Liver (tissue), 8 donors: ENCODE measurements at regions not wholly inside any gene's neighbourhood (a gene's known extent, or its start where the extent isn't known, plus 50 kb on each side); places are given as distances from the start of the nearest gene placed in this dataset.

Experiments
- DNase-seq: peaks from one replicate; pipeline ENCODE4 v3.0.0-alpha.2; 2017; ENCODE audit warnings: low spot score
- H3K27ac ChIP-seq, 2 donors: one replicate each; pipeline ENCODE4 v1.7.0; 2013; ENCODE audit warnings: inconsistent platforms in 2 of 2, low read length in 2 of 2, control low read depth in 1 of 2, low read depth in 1 of 2, mild to moderate bottlenecking in 1 of 2
- H3K27me3 ChIP-seq, 4 donors: one replicate each; pipeline versions ENCODE4 v1.6.1 to v1.7.0; 2013; ENCODE audit warnings: low read length in 3 of 4, inconsistent platforms in 1 of 4, mild to moderate bottlenecking in 1 of 4, moderate library complexity in 1 of 4; ENCODE audit not compliant: control insufficient read depth in 4 of 4, insufficient read depth in 4 of 4
- H3K36me3 ChIP-seq, 4 donors: one replicate each; pipeline versions ENCODE4 v1.6.1 to v1.7.0; 2013; ENCODE audit warnings: low read length in 3 of 4, mild to moderate bottlenecking in 3 of 4, low read depth in 1 of 4, moderate library complexity in 1 of 4; ENCODE audit not compliant: control insufficient read depth in 4 of 4, insufficient read depth in 3 of 4
- H3K4me1 ChIP-seq, 4 donors: one replicate each; pipeline versions ENCODE4 v1.6.1 to v1.7.0; 2013; ENCODE audit warnings: low read length in 3 of 4, mild to moderate bottlenecking in 3 of 4, moderate library complexity in 1 of 4; ENCODE audit not compliant: control insufficient read depth in 4 of 4, insufficient read depth in 4 of 4
- H3K4me3 ChIP-seq, 3 donors: one replicate each; pipeline versions ENCODE4 v1.6.1 to v1.7.0; 2013; ENCODE audit warnings: low read length in 3 of 3, control low read depth in 1 of 3, low read depth in 1 of 3, mild to moderate bottlenecking in 1 of 3
- H3K9ac ChIP-seq, 2 donors: one replicate each; pipeline ENCODE4 v1.7.0; 2013; ENCODE audit warnings: low read length in 2 of 2, mild to moderate bottlenecking in 2 of 2, moderate library complexity in 2 of 2, control low read depth in 1 of 2, low read depth in 1 of 2
- H3K9me3 ChIP-seq, 4 donors: one replicate each; pipeline versions ENCODE4 v1.6.1 to v1.7.0; 2013; ENCODE audit warnings: low read length in 3 of 4; ENCODE audit not compliant: control insufficient read depth in 4 of 4
- EGR1 ChIP-seq, 2 donors: IDR thresholded peaks; 2 replicates each; pipeline ENCODE4 v1.6.1; 2016 to 2018; ENCODE audit warnings: antibody characterized with exemption in 2 of 2, low read depth in 2 of 2
- FOXA2 ChIP-seq: IDR thresholded peaks from 2 replicates; pipeline ENCODE4 v1.6.1; 2016; ENCODE audit warnings: antibody characterized with exemption
- GABPA ChIP-seq, 2 donors: IDR thresholded peaks in 1 of 2; conservative IDR thresholded peaks in 1 of 2; 2 replicates each; pipeline ENCODE4 v1.6.1; 2016; ENCODE audit warnings: antibody characterized with exemption in 2 of 2, mild to moderate bottlenecking in 1 of 2, moderate library complexity in 1 of 2
- HNF4A ChIP-seq, 2 donors: conservative IDR thresholded peaks; 2 replicates each; pipeline ENCODE4 v1.6.1; 2016; ENCODE audit warnings: antibody characterized with exemption in 2 of 2, mild to moderate bottlenecking in 2 of 2
- HNF4G ChIP-seq: IDR thresholded peaks from 2 replicates; pipeline ENCODE4 v1.6.1; 2016; ENCODE audit warnings: antibody characterized with exemption
- JUND ChIP-seq, 2 donors: IDR thresholded peaks; 2 replicates each; pipeline ENCODE4 v1.6.1; 2016; ENCODE audit warnings: antibody characterized with exemption in 2 of 2
- NR2F2 ChIP-seq: IDR thresholded peaks from 2 replicates; pipeline ENCODE4 v1.6.1; 2016; ENCODE audit warnings: antibody characterized with exemption
- RAD21 ChIP-seq, 2 donors: IDR thresholded peaks; 2 replicates each; pipeline ENCODE4 v1.6.1; 2016; ENCODE audit warnings: antibody characterized with exemption in 2 of 2, mild to moderate bottlenecking in 2 of 2
- RXRA ChIP-seq, 2 donors: IDR thresholded peaks; 2 replicates each; pipeline ENCODE4 v1.6.1; 2017 to 2018; ENCODE audit warnings: antibody characterized with exemption in 2 of 2, mild to moderate bottlenecking in 1 of 2
- SP1 ChIP-seq: IDR thresholded peaks from 2 replicates; pipeline ENCODE4 v1.6.1; 2018; ENCODE audit warnings: antibody characterized with exemption, mild to moderate bottlenecking
- TAF1 ChIP-seq: conservative IDR thresholded peaks from 2 replicates; pipeline ENCODE4 v1.6.1; 2016; ENCODE audit warnings: antibody characterized with exemption, mild to moderate bottlenecking
- YY1 ChIP-seq: IDR thresholded peaks from 2 replicates; pipeline ENCODE4 v1.6.1; 2016; ENCODE audit warnings: antibody characterized with exemption, mild to moderate bottlenecking
- WGBS: extraction: QIAGEN DNeasy Blood & Tissue Kit; methylation state at CpG from one replicate; pipeline ENCODE4 v1.1.7; 2013; 5-methylcytosine and 5-hydroxymethylcytosine counted together
- TF ChIP-seq, protein P1 (sequence below): fragments of 150-350 bp; IDR thresholded peaks from 2 replicates; pipeline ENCODE4 v1.5.1; 2017; ENCODE audit warnings: improper control_type of control experiment, low read depth, low read length; ENCODE audit not compliant: missing input control
- TF ChIP-seq, protein P2 (sequence below): IDR thresholded peaks from 2 replicates; pipeline ENCODE4 v1.6.1; 2016; ENCODE audit warnings: antibody characterized with exemption
- TF ChIP-seq, protein P3 (sequence below): IDR thresholded peaks from 2 replicates; pipeline ENCODE4 v1.6.1; 2016; ENCODE audit warnings: antibody characterized with exemption
- TF ChIP-seq, protein P4 (sequence below): IDR thresholded peaks from 2 replicates; pipeline ENCODE4 v1.6.1; 2016; ENCODE audit warnings: antibody characterized with exemption
- TF ChIP-seq, protein P5 (sequence below): IDR thresholded peaks from 2 replicates; pipeline ENCODE4 v1.6.1; 2016; ENCODE audit warnings: antibody characterized with exemption, mild to moderate bottlenecking
- donor health status: healthy.
- donor health status: healthy.
- donor health status: healthy.
- donor health status: healthy.
- donor health status: healthy.

DNA sequence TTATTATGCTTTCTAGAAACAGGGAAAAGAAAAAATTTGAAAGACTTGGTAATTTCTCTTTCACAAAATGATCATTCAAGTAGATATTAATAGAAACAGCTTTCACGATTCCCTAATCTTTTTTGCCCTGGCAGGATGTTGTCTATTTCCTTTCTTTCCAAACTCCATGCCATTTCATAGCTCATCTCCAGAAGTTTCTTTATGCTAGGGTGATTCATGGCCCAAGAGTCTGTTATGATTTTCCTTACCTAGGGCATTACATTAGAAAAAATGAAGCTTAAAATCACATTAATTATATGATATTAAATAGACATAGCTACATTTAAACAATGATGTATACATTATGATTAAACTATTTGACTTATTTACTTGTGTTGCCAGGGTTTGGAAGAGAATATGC lies 762.1 kb downstream of the LTN1 start:
- Histone ChIP-seq H3K4me3 (no peak overlapping the region), H3K27me3 (no peaks in the 10 kb centered on the region), H3K9me3 (no peaks in the 10 kb centered on the region), H3K4me1 (no peaks in the 10 kb centered on the region), H3K27ac (no peak overlapping the region), H3K36me3 (no peaks in the 10 kb centered on the region), H3K9ac (no peak overlapping the region)
- WGBS: 65% methylated on average over 1 of the region's 1 CpG
- no peak for DNase-seq
- TF ChIP-seq RXRA (IDR thresholded peaks at IDR 0.05): no peak
- TF ChIP-seq, protein P1, sequence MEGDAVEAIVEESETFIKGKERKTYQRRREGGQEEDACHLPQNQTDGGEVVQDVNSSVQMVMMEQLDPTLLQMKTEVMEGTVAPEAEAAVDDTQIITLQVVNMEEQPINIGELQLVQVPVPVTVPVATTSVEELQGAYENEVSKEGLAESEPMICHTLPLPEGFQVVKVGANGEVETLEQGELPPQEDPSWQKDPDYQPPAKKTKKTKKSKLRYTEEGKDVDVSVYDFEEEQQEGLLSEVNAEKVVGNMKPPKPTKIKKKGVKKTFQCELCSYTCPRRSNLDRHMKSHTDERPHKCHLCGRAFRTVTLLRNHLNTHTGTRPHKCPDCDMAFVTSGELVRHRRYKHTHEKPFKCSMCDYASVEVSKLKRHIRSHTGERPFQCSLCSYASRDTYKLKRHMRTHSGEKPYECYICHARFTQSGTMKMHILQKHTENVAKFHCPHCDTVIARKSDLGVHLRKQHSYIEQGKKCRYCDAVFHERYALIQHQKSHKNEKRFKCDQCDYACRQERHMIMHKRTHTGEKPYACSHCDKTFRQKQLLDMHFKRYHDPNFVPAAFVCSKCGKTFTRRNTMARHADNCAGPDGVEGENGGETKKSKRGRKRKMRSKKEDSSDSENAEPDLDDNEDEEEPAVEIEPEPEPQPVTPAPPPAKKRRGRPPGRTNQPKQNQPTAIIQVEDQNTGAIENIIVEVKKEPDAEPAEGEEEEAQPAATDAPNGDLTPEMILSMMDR: no peak
- TF ChIP-seq HNF4G: no peak
- TF ChIP-seq, protein P2, sequence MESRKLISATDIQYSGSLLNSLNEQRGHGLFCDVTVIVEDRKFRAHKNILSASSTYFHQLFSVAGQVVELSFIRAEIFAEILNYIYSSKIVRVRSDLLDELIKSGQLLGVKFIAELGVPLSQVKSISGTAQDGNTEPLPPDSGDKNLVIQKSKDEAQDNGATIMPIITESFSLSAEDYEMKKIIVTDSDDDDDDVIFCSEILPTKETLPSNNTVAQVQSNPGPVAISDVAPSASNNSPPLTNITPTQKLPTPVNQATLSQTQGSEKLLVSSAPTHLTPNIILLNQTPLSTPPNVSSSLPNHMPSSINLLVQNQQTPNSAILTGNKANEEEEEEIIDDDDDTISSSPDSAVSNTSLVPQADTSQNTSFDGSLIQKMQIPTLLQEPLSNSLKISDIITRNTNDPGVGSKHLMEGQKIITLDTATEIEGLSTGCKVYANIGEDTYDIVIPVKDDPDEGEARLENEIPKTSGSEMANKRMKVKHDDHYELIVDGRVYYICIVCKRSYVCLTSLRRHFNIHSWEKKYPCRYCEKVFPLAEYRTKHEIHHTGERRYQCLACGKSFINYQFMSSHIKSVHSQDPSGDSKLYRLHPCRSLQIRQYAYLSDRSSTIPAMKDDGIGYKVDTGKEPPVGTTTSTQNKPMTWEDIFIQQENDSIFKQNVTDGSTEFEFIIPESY: no peak
- TF ChIP-seq GABPA (IDR thresholded peaks at IDR 0.05 in 1 of 2, conservative IDR thresholded peaks at IDR 0.05 in 1 of 2): no peak
- no peak for TF ChIP-seq RAD21 (IDR thresholded peaks at IDR 0.05)
- TF ChIP-seq, protein P3, sequence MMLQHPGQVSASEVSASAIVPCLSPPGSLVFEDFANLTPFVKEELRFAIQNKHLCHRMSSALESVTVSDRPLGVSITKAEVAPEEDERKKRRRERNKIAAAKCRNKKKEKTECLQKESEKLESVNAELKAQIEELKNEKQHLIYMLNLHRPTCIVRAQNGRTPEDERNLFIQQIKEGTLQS: no peak
- TF ChIP-seq, protein P4, sequence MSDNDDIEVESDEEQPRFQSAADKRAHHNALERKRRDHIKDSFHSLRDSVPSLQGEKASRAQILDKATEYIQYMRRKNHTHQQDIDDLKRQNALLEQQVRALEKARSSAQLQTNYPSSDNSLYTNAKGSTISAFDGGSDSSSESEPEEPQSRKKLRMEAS: no peak
- TF ChIP-seq YY1: no peak
- TF ChIP-seq HNF4A (conservative IDR thresholded peaks at IDR 0.05): no peak
- TF ChIP-seq FOXA2: no peak
- TF ChIP-seq EGR1 (IDR thresholded peaks at IDR 0.05; ENCODE audit: low read depth in 2 of 2): no peak
- TF ChIP-seq JUND (IDR thresholded peaks at IDR 0.05): no peak
- TF ChIP-seq NR2F2: no peak
- no peak for TF ChIP-seq SP1
- TF ChIP-seq, protein P5, sequence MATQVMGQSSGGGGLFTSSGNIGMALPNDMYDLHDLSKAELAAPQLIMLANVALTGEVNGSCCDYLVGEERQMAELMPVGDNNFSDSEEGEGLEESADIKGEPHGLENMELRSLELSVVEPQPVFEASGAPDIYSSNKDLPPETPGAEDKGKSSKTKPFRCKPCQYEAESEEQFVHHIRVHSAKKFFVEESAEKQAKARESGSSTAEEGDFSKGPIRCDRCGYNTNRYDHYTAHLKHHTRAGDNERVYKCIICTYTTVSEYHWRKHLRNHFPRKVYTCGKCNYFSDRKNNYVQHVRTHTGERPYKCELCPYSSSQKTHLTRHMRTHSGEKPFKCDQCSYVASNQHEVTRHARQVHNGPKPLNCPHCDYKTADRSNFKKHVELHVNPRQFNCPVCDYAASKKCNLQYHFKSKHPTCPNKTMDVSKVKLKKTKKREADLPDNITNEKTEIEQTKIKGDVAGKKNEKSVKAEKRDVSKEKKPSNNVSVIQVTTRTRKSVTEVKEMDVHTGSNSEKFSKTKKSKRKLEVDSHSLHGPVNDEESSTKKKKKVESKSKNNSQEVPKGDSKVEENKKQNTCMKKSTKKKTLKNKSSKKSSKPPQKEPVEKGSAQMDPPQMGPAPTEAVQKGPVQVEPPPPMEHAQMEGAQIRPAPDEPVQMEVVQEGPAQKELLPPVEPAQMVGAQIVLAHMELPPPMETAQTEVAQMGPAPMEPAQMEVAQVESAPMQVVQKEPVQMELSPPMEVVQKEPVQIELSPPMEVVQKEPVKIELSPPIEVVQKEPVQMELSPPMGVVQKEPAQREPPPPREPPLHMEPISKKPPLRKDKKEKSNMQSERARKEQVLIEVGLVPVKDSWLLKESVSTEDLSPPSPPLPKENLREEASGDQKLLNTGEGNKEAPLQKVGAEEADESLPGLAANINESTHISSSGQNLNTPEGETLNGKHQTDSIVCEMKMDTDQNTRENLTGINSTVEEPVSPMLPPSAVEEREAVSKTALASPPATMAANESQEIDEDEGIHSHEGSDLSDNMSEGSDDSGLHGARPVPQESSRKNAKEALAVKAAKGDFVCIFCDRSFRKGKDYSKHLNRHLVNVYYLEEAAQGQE: no peak

DNA sequence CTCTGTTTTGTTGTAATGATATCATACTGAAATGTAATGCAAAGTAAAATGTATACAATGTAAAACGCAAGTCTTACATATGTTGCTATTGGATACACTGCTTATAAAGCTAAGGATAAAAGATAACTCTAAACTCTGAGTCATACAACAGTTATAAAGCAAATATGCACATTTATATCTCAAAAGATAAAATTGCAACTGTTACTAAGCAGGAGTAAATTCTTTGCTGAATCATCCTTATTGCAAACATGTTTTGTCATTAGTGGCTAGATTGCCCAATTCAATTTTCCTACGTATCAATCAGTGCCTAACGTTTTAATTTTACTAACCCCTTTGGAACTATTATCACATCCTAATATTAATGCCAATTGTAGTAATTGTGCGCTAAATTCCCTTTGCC lies 762.9 kb downstream of the LTN1 start:
- Histone ChIP-seq H3K4me1 (no peaks in the 10 kb centered on the region), H3K27ac (no peak overlapping the region), H3K9ac (no peak overlapping the region), H3K36me3 (no peaks in the 10 kb centered on the region), H3K4me3 (no peak overlapping the region), H3K9me3 (no peaks in the 10 kb centered on the region), H3K27me3 (no peaks in the 10 kb centered on the region)
- DNase-seq: no peak
- WGBS: 53% methylated on average over 4 of the region's 4 CpGs
- TF ChIP-seq, protein P1: no peak
- no peak for TF ChIP-seq TAF1
- no peak for TF ChIP-seq SP1
- TF ChIP-seq, protein P4: no peak
- no peak for TF ChIP-seq YY1
- TF ChIP-seq, protein P5: no peak
- TF ChIP-seq JUND (IDR thresholded peaks at IDR 0.05): no peak
- TF ChIP-seq RXRA (IDR thresholded peaks at IDR 0.05): no peak
- TF ChIP-seq RAD21 (IDR thresholded peaks at IDR 0.05): peak in 1 of 2 donors; percentile 15
- TF ChIP-seq FOXA2: no peak
- no peak for TF ChIP-seq NR2F2
- TF ChIP-seq HNF4A (conservative IDR thresholded peaks at IDR 0.05): peak in 1 of 2 donors; percentile 7
- no peak for TF ChIP-seq HNF4G
